NOMO-1 treated with dmso at 0.1 percent for 144 hours (cell line): ENCODE measurements at regions not wholly inside any gene's neighbourhood (a gene's known extent, or its start where the extent isn't known, plus 50 kb on each side); places are given as distances from the start of the nearest gene placed in this dataset.
"Not testable (repeated sequence)": the region's sequence is repeated elsewhere in the genome, so short reads cannot be mapped to it uniquely, and the experiment has no call there.

Experiments
- DNase-seq: peaks from one replicate; lab custom pipeline; 2025; ENCODE audit not compliant: unreplicated experiment; lab: John Stamatoyannopoulos, UW

DNA sequence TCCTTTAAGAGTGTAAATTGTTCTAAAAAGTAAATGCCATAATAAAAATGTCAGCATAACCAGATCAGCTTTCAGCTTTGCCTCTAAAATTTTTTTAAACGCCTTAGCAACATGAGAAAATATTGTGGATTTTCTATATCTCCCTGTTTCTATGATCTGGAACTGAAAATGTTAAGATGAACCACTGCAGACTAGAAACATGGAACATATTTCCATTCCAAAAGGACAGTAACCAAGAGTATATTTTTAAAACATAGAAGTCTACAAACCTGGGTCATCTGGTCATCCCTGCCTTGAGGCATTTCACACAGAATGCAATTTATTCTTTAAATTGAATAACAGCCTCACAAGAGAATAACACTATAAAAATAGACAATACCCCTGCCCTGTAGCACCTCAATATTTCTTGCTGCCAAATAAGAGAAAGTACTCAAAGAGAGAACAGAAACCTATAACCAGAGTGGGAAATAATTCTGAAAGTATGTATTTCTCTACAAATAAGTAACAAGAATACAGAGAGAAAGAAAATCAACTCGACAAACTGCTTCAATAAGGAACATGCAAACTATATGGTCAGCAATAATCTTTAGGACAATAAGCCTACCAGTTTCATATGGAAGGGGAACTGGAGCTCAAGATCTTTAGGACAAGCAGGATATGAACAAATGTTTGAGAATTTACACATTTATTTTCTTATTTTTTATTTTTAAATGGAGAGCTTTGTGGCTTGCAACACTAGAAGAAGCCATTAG, 949.0 kb downstream of the EPHA3 start:
- DNase-seq = no peak

DNA sequence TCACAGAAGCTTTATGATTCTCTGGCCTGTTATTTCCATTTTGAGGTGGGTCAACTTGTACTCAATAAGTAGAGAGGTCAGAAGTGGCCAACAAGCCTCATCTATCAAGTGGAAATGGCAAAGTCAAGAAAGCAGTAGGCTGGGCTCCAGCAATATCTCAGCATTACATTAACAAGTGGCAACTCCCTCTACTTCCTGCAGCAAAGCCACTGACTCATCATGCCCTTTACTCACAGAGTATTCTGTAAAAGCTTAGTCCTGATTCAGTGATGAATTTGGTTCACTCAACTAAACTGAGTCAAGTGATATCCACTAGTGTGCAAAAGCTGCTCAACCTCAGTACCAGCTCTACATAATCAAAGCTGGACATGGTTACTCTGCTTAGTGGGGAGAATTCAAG, 954.6 kb downstream of the EPHA3 start:
- DNase-seq = no peak

- no peak for DNase-seq
Observed at GRCh38 chr3:90062631-90063200, 955.3 kb downstream of the EPHA3 start.

DNA sequence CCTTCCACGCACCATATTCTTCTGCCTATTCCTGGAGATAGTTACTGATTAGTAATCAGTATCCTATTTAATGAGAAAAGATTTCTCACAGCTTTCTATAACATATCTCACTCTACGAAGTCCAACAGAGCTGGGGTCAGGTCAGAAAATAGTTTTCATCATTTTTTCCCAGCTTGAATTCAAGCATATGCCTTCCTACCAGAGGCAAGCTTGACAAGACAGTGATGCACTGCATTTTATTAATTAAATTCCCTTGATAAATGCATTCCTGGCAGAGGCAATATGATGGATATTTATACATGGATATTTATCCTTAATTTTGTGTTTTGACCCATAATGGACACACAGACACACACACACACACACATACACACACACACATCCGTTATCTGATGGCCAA, 961.4 kb downstream of the EPHA3 start:
- DNase-seq = no peak

DNA sequence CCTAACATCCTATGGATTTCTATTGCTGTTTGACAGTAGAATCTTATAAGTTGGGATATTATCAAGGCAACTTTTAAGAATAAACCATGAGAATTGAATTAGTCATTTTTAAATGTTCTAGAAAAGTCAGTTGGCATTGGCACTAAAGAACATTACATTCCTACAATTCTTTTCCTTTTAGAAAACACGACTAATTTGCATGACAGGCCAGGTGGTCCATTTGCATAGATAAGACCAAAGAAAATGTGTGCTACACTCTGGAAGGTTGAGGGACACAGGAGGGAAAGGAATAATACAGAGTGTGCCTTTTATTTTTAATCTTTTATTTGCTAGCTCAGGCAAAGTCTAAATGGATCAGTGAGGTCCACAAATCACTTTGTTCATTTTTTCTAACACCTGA, 962.3 kb downstream of the EPHA3 start:
- DNase-seq = no peak

GRCh38 chr3:90076136-90076535, 968.7 kb downstream of the EPHA3 start:
- DNase-seq = no peak

DNA sequence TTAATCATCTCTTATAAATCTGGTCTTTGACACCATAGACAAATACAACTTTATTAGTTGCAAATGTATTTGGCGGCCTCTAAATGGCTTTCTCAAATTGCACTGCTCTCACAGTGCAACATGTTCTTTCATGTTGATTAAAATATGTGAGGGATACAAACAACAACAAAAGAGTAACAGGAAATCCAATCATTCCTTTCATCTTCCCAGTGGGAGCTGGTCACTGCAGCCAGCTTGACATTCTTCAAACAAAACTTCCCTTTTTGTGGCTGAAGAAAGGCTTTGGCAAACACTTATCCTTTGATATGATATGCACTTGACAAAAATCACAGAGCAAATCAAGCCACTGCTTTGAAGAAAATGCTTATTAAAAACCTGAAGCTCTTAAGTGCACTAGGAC, 973.6 kb downstream of the EPHA3 start:
- no peak for DNase-seq

GRCh38 chr3:90086297-90086696, 978.9 kb downstream of the EPHA3 start:
- not testable (repeated sequence) for DNase-seq

DNA sequence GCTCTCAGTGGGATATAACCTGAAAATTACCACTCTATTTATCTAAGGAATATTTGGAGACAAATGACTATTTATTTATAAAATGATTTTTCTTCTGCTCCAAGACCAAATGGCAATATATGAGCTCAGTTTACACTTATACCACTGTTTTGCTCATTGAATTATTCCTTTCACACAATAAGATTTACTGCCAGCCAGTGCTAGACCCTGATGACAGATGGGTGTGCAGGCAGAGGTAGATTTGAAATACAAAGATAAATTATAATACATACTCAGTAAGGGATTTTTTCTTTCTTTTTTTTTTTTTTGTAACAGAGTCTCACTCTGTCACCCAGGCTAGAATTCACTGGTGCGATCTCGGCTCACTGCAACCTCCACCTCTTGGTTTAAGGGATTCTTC, 980.3 kb downstream of the EPHA3 start:
- no peak for DNase-seq

DNA sequence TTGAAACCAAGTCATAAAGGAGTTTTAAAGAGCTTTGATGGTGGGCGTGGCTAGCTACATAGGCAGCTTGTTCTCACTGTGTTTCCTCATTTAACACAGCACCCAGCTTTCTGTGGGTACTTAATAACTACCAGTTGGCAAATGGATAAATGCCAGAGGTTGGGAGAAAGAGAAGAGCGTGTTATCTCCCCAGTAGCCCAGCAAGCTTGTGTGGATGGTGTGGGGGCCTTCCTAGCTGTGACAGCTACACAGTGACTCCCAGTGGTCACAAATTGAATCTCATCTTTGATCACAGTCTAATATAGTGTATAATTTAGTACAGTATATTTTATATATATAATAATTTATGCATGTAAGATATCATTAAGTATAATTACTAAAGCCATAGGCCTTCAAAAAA, 984.1 kb downstream of the EPHA3 start:
- DNase-seq = no peak

GRCh38 chr3:90092994-90093393, 985.6 kb downstream of the EPHA3 start:
- no peak for DNase-seq

- DNase-seq = no peak
Observed at GRCh38 chr3:90095811-90096210, 988.4 kb downstream of the EPHA3 start.

GRCh38 chr3:90099493-90099892, 992.1 kb downstream of the EPHA3 start:
- no peak for DNase-seq

GRCh38 chr3:90102146-90102545, 994.7 kb downstream of the EPHA3 start:
- DNase-seq = no peak

- DNase-seq = no peak
Observed at GRCh38 chr3:90121326-90121725, 1013.9 kb downstream of the EPHA3 start.

- DNase-seq = no peak
Observed at GRCh38 chr3:90128391-90128790, 1021.0 kb downstream of the EPHA3 start.

- DNase-seq = no peak
Observed at GRCh38 chr3:90129730-90130129, 1022.3 kb downstream of the EPHA3 start.

GRCh38 chr3:90132197-90132596, 1024.8 kb downstream of the EPHA3 start:
- no peak for DNase-seq

DNA sequence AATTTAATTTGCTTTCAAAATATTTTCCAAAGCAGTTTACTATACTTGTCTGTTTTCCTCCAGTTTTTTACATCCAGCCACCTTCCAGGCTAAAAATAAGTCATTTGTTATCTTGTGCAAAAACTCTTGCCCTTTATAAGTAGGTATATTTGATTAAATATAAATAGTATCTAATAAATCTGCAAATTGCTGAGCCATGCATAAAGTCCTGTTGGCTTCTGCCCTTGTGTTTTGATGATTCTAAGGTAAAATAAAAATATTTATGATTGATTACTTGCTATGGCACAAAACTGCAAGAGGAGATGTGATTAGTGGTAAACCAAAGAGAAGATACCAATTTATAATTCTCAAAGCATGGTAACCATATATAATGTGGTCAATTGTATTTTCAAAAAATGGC, 1026.7 kb downstream of the EPHA3 start:
- DNase-seq = no peak

DNA sequence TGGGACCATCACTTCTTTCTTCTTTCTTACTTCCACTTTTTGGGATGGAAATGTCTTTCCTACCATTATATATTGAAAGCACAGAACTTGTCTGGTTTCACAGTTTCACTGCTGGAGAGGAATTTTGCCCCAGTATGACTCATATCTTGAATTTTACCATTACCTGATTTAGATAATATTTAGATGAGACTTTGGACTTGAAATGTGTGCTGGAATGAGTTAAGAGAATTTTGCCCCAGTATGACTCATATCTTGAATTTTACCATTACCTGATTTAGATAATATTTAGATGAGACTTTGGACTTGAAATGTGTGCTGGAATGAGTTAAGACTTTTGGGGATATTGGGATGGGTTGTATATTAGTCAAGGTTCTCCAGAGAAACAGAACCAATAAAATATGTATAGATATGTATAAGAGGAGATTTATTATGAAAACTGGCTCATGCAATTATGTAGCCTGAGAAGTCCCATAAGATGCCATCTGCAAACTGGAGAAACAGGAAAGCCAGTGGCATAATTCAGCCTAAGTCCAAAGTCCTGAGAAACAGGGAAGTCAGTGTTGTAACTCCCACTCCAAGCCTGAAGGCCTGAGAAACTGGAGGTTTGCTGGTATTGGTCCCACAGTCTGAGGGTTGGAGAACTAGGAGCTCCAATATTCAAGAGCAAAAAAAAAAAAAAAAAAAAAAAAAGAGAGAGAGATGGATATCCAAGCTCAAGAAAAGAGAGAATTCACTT, 1029.2 kb downstream of the EPHA3 start:
- DNase-seq = no peak

- no peak for DNase-seq
Observed at GRCh38 chr3:90145094-90145860, 1037.9 kb downstream of the EPHA3 start.

DNA sequence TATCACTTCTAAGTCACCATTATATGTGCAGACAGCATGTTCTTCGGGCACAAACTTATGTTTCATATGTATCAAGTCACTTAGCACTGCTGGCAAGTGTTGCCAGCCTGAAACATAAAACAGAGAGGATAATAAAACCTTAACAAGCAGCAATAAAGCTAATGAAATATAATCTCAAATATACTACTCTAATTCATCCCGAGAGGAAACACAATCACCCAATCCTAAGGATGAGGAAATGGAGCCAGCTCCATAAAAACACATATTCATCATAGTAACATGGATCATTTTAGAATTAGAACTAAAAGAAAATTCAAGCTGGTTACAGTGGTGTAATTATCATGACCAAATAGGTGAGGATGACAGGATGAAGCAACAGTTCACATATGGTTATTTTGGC, 1072.7 kb downstream of the EPHA3 start:
- no peak for DNase-seq
